HG02938 (cell line): ENCODE measurements at regions not wholly inside any gene's neighbourhood (a gene's known extent, or its start where the extent isn't known, plus 50 kb on each side); places are given as distances from the start of the nearest gene placed in this dataset.

Experiments
- ATAC-seq: cut with Tn5 transposase; IDR thresholded peaks from one replicate; pipeline ENCODE4 v1.9.1; 2021; ENCODE audit warnings: mild to moderate bottlenecking, moderate library complexity; ENCODE audit not compliant: unreplicated experiment

GRCh38 chr13:34037636-34038540 lies 219.9 kb downstream of the RFC3 start:
- peak; percentile 55 for ATAC-seq

- ATAC-seq: peak; percentile 52
Measured at GRCh38 chr13:34038541-34039068, 220.7 kb downstream of the RFC3 start.

- no peak for ATAC-seq
Measured at GRCh38 chr13:34039678-34040077, 221.7 kb downstream of the RFC3 start.

GRCh38 chr13:34040863-34041262 lies 222.9 kb downstream of the RFC3 start:
- ATAC-seq: no peak

GRCh38 chr13:34044041-34044440 lies 226.1 kb downstream of the RFC3 start:
- ATAC-seq: no peak

GRCh38 chr13:34044660-34045080 lies 226.7 kb downstream of the RFC3 start:
- ATAC-seq: no peak

- no peak for ATAC-seq
Measured at GRCh38 chr13:34046457-34046856, 228.5 kb downstream of the RFC3 start.

- ATAC-seq: no peak
Measured at GRCh38 chr13:34048652-34049051, 230.7 kb downstream of the RFC3 start.

- no peak for ATAC-seq
Measured at GRCh38 chr13:34056733-34057258, 238.8 kb downstream of the RFC3 start.

GRCh38 chr13:34064456-34065205 lies 246.7 kb downstream of the RFC3 start:
- no peak for ATAC-seq

GRCh38 chr13:34065928-34066327 lies 248.0 kb downstream of the RFC3 start:
- ATAC-seq: no peak

GRCh38 chr13:34066344-34066743 lies 248.4 kb downstream of the RFC3 start:
- no peak for ATAC-seq

- ATAC-seq: no peak
Measured at GRCh38 chr13:34070006-34070405, 252.1 kb downstream of the RFC3 start.

GRCh38 chr13:34070544-34071303 lies 252.8 kb downstream of the RFC3 start:
- no peak for ATAC-seq

GRCh38 chr13:34076319-34076718 lies 258.4 kb downstream of the RFC3 start:
- no peak for ATAC-seq

- no peak for ATAC-seq
Measured at GRCh38 chr13:34076943-34077703, 259.2 kb downstream of the RFC3 start.

- no peak for ATAC-seq
Measured at GRCh38 chr13:34078334-34078999, 260.5 kb downstream of the RFC3 start.

- no peak for ATAC-seq
Measured at GRCh38 chr13:34085204-34085603, 267.3 kb downstream of the RFC3 start.

GRCh38 chr13:34086281-34086680 lies 268.3 kb downstream of the RFC3 start:
- ATAC-seq: peak; percentile 68
